ENCODE measurements at regions not wholly inside any gene's neighbourhood (a gene's known extent, or its start where the extent isn't known, plus 50 kb on each side); places are given as distances from the start of the nearest gene placed in this dataset.

DNA sequence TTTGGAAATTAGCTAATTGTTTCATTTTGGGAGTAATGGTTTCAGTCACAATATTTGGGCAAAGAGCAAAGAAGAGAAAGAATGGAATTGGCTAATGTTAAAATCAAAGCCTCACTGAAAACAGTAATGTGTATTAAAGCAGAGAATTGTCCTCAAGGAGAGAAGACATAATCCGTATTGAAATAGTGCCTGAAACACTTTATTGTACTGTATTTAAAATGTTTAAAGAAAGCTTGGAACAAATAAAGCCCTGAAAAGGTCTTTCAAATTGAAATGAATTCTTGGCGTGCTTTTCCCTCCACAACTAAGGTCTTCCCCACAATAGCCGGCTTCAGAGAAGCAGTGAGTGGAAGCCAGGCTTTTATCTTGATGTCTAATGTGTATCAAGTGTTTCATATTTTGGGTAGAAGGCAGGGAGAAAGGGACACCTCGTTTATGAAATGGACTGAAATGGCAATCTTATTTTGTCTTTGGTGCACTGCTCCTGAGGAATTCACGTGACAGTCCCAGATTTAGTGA lies 212.9 kb upstream of the CRY1 start:
- DNase-seq (no peak), ATAC-seq (ENCODE audit: insufficient read depth, low FRiP score) (no peak)
- Histone ChIP-seq H3K27ac (ENCODE audit: low read depth in 1 of 2, low read length in 1 of 2) (no peak overlapping the region), H3K9ac (ENCODE audit: insufficient read depth in 1 of 2, low read length in 2 of 2) (no peak overlapping the region), H3K9me3 (ENCODE audit: control insufficient read depth in 4 of 4, insufficient read depth in 3 of 4, low read length in 3 of 4) (peaks cover 0 to 6% (median 2%) of the 10 kb centered on the region in 4 donors), H3K27me3 (ENCODE audit: control insufficient read depth in 3 of 3, insufficient read depth in 3 of 3, low read length in 2 of 3) (peaks cover 0 to 19% (median 16%) of the 10 kb centered on the region in 3 donors), H3K4me3 (no peak overlapping the region), H3K4me1 (ENCODE audit: control insufficient read depth in 5 of 5, insufficient read depth in 5 of 5, low read length in 5 of 5) (peaks cover 0 to 3% (median 0%) of the 10 kb centered on the region in 5 donors), H3K36me3 (ENCODE audit: control insufficient read depth in 4 of 4, insufficient read depth in 4 of 4, low read length in 4 of 4) (no peaks in the 10 kb centered on the region)
- TF ChIP-seq, protein P1, sequence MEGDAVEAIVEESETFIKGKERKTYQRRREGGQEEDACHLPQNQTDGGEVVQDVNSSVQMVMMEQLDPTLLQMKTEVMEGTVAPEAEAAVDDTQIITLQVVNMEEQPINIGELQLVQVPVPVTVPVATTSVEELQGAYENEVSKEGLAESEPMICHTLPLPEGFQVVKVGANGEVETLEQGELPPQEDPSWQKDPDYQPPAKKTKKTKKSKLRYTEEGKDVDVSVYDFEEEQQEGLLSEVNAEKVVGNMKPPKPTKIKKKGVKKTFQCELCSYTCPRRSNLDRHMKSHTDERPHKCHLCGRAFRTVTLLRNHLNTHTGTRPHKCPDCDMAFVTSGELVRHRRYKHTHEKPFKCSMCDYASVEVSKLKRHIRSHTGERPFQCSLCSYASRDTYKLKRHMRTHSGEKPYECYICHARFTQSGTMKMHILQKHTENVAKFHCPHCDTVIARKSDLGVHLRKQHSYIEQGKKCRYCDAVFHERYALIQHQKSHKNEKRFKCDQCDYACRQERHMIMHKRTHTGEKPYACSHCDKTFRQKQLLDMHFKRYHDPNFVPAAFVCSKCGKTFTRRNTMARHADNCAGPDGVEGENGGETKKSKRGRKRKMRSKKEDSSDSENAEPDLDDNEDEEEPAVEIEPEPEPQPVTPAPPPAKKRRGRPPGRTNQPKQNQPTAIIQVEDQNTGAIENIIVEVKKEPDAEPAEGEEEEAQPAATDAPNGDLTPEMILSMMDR (IDR thresholded peaks at IDR 0.05; ENCODE audit: control extremely low read depth, extremely low read depth) = no peak
- 48 to 62% methylated on average over 5 of the region's 5 CpGs for WGBS, 2 donors

DNA sequence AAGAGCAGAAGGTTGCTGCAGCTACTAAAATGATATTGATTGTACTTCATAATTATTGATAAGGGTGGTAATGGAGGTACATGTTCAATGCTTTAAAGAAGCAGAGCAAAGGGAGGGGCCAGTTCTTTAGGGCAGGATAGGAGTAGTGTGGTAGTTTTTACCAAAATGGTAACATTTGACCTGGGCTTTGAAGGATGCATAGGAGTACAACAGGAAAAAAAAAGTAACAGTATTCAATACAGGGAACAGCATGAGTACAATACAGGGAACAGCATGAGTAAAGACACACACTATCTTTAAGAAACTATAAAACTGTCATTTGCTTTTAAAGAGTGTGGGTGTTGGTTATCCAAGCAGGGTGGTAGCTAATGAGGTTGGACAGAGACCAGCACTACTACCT lies 215.0 kb upstream of the CRY1 start:
- ATAC-seq (ENCODE audit: insufficient read depth, low FRiP score) = no peak
- Histone ChIP-seq H3K4me1 (ENCODE audit: control insufficient read depth in 5 of 5, insufficient read depth in 5 of 5, low read length in 5 of 5) (peaks cover 0 to 3% (median 0%) of the 10 kb centered on the region in 5 donors), H3K4me3 (no peak overlapping the region), H3K9ac (ENCODE audit: insufficient read depth in 1 of 2, low read length in 2 of 2) (no peak overlapping the region), H3K27me3 (ENCODE audit: control insufficient read depth in 3 of 3, insufficient read depth in 3 of 3, low read length in 2 of 3) (peaks cover 0 to 35% (median 23%) of the 10 kb centered on the region in 3 donors), H3K27ac (ENCODE audit: low read depth in 1 of 2, low read length in 1 of 2) (no peak overlapping the region), H3K9me3 (ENCODE audit: control insufficient read depth in 4 of 4, insufficient read depth in 3 of 4, low read length in 3 of 4) (peaks cover 0 to 6% (median 2%) of the 10 kb centered on the region in 4 donors), H3K36me3 (ENCODE audit: control insufficient read depth in 4 of 4, insufficient read depth in 4 of 4, low read length in 4 of 4) (no peaks in the 10 kb centered on the region)
- TF ChIP-seq, protein P1 (IDR thresholded peaks at IDR 0.05; ENCODE audit: control extremely low read depth, extremely low read depth) = no peak
- DNase-seq = no peak

DNA sequence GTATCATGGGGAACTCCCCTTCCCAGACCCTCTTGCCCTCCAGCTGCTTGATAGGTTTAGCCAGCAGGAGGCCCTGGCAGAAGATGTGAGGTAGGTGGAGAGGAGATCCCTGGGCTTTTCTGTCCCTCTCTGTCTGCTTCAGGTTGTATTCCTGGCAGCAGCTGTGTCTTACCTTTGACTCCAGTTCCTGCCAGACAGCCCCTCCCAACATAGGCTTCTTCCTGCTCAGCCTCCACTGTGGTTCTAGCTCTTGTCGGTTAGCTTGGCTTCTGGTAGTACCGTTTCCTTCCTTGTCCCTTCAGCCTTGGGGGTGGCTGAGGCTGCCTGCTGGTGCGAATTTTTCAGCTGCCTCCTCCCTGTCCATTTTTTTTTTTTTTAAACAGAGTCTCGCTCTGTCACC lies 215.7 kb upstream of the CRY1 start:
- Histone ChIP-seq H3K4me3 (no peak overlapping the region), H3K9me3 (ENCODE audit: control insufficient read depth in 4 of 4, insufficient read depth in 3 of 4, low read length in 3 of 4) (peaks cover 0 to 6% (median 2%) of the 10 kb centered on the region in 4 donors), H3K27me3 (ENCODE audit: control insufficient read depth in 3 of 3, insufficient read depth in 3 of 3, low read length in 2 of 3) (peaks cover 0 to 41% (median 23%) of the 10 kb centered on the region in 3 donors), H3K4me1 (ENCODE audit: control insufficient read depth in 5 of 5, insufficient read depth in 5 of 5, low read length in 5 of 5) (peaks cover 0 to 3% (median 0%) of the 10 kb centered on the region in 5 donors), H3K9ac (ENCODE audit: insufficient read depth in 1 of 2, low read length in 2 of 2) (no peak overlapping the region), H3K27ac (ENCODE audit: low read depth in 1 of 2, low read length in 1 of 2) (no peak overlapping the region), H3K36me3 (ENCODE audit: control insufficient read depth in 4 of 4, insufficient read depth in 4 of 4, low read length in 4 of 4) (no peaks in the 10 kb centered on the region)
- 20 to 49% methylated on average over 4 of the region's 4 CpGs for WGBS, 2 donors
- TF ChIP-seq, protein P1 (IDR thresholded peaks at IDR 0.05; ENCODE audit: control extremely low read depth, extremely low read depth) = no peak
- DNase-seq (no peak), ATAC-seq (ENCODE audit: insufficient read depth, low FRiP score) (no peak)

DNA sequence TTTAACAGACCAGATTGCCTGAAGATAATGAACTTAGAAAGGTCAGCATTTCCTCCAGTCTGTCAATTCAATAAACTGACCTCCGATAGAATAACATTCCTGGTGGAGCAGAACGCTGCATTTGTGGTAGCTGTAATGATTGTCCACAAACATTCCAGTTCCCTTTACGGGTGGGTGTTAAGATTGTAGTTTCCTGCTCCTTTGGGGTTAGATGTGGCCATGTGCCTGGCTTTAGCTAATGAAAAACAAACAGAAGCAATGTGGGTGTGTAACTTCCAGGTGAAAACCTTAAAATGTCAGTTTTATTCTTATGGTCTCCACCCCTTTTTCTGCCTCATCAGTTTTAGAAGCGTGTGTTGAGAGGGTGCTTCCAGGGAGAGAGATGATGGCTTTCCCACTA lies 217.3 kb upstream of the CRY1 start:
- peaks cover 0 to 53% (median 29%) of the 10 kb centered on the region in 3 donors for H3K27me3 ChIP-seq (ENCODE audit: control insufficient read depth in 3 of 3, insufficient read depth in 3 of 3, low read length in 2 of 3)
- 52 to 53% methylated on average over 4 of the region's 4 CpGs for WGBS, 2 donors
- H3K4me1 ChIP-seq (ENCODE audit: control insufficient read depth in 5 of 5, insufficient read depth in 5 of 5, low read length in 5 of 5) = peaks cover 0 to 3% (median 0%) of the 10 kb centered on the region in 5 donors
- peaks cover 0 to 3% (median 2%) of the 10 kb centered on the region in 4 donors for H3K9me3 ChIP-seq (ENCODE audit: control insufficient read depth in 4 of 4, insufficient read depth in 3 of 4, low read length in 3 of 4)
- H3K4me3 ChIP-seq = no peak overlapping the region
- no peaks in the 10 kb centered on the region for H3K36me3 ChIP-seq (ENCODE audit: control insufficient read depth in 4 of 4, insufficient read depth in 4 of 4, low read length in 4 of 4)
- H3K9ac ChIP-seq (ENCODE audit: insufficient read depth in 1 of 2, low read length in 2 of 2) = no peak overlapping the region
- TF ChIP-seq, protein P1 (IDR thresholded peaks at IDR 0.05; ENCODE audit: control extremely low read depth, extremely low read depth) = no peak
- no peak overlapping the region for H3K27ac ChIP-seq (ENCODE audit: low read depth in 1 of 2, low read length in 1 of 2)
- no peak for ATAC-seq (ENCODE audit: insufficient read depth, low FRiP score)
- no peak for DNase-seq

Data from lung (tissue), 11 donors.